Skeletal muscle tissue (tissue), 3 donors: ENCODE measurements at regions not wholly inside any gene's neighbourhood (a gene's known extent, or its start where the extent isn't known, plus 50 kb on each side); places are given as distances from the start of the nearest gene placed in this dataset.

Experiments used
- H3K27ac ChIP-seq: one replicate; pipeline ENCODE4 v1.7.0; 2013; ENCODE audit warnings: mild to moderate bottlenecking, low read depth, low read length, inconsistent platforms
- H3K27me3 ChIP-seq, 3 donors: one replicate each; pipeline ENCODE4 v1.7.0; 2013; ENCODE audit warnings: low read length in 3 of 3; ENCODE audit not compliant: control insufficient read depth in 3 of 3, insufficient read depth in 3 of 3
- H3K36me3 ChIP-seq, 3 donors: one replicate each; pipeline ENCODE4 v1.7.0; 2013; ENCODE audit warnings: low read length in 3 of 3; ENCODE audit not compliant: control insufficient read depth in 3 of 3, insufficient read depth in 3 of 3
- H3K4me1 ChIP-seq, 3 donors: one replicate each; pipeline ENCODE4 v1.7.0; 2013; ENCODE audit warnings: low read length in 3 of 3, mild to moderate bottlenecking in 3 of 3; ENCODE audit not compliant: control insufficient read depth in 3 of 3, insufficient read depth in 3 of 3
- H3K4me3 ChIP-seq, 3 donors: one replicate each; pipeline ENCODE4 v1.7.0; 2013; ENCODE audit warnings: low read length in 3 of 3
- H3K9ac ChIP-seq, 3 donors: one replicate each; pipeline ENCODE4 v1.7.0; 2013; ENCODE audit warnings: low read length in 3 of 3, mild to moderate bottlenecking in 3 of 3, moderate library complexity in 2 of 3, low read depth in 1 of 3
- H3K9me3 ChIP-seq, 3 donors: one replicate each; pipeline ENCODE4 v1.7.0; 2013; ENCODE audit warnings: low read length in 3 of 3; ENCODE audit not compliant: control insufficient read depth in 3 of 3
- donor health status: Osteomylitis.

- H3K4me1 ChIP-seq: peaks cover 0 to 5% (median under 1%) of the 10 kb centered on the region in 3 donors
- H3K27me3 ChIP-seq: no peaks in the 10 kb centered on the region
- no peaks in the 10 kb centered on the region for H3K9me3 ChIP-seq
- H3K36me3 ChIP-seq: no peaks in the 10 kb centered on the region
- H3K9ac ChIP-seq: no peak overlapping the region
- H3K4me3 ChIP-seq: no peak overlapping the region
- H3K27ac ChIP-seq: no peak overlapping the region
Observed at GRCh38 chr2:226609366-226609765, 190.3 kb downstream of the IRS1 start.

GRCh38 chr2:226608451-226608850, 191.2 kb downstream of the IRS1 start:
- Histone ChIP-seq H3K27me3 (no peaks in the 10 kb centered on the region), H3K4me1 (peaks cover 5 to 12% (median 7%) of the 10 kb centered on the region in 3 donors), H3K4me3 (no peak overlapping the region), H3K27ac (no peak overlapping the region), H3K9ac (no peak overlapping the region), H3K9me3 (no peaks in the 10 kb centered on the region), H3K36me3 (no peaks in the 10 kb centered on the region)

- no peaks in the 10 kb centered on the region for H3K27me3 ChIP-seq
- H3K9me3 ChIP-seq: no peaks in the 10 kb centered on the region
- peaks cover 6 to 16% (median 12%) of the 10 kb centered on the region in 3 donors for H3K4me1 ChIP-seq
- no peaks in the 10 kb centered on the region for H3K36me3 ChIP-seq
- H3K4me3 ChIP-seq: no peak overlapping the region
- no peak overlapping the region for H3K9ac ChIP-seq
- H3K27ac ChIP-seq: no peak overlapping the region
Observed at GRCh38 chr2:226607379-226607778, 192.2 kb downstream of the IRS1 start.

- no peaks in the 10 kb centered on the region for H3K27me3 ChIP-seq
- no peaks in the 10 kb centered on the region for H3K36me3 ChIP-seq
- no peaks in the 10 kb centered on the region for H3K9me3 ChIP-seq
- H3K4me1 ChIP-seq: peaks cover 8 to 19% (median 17%) of the 10 kb centered on the region in 3 donors
- H3K27ac ChIP-seq: no peak overlapping the region
- no peak overlapping the region for H3K4me3 ChIP-seq
- H3K9ac ChIP-seq: no peak overlapping the region
Observed at GRCh38 chr2:226605642-226606041, 194.0 kb downstream of the IRS1 start.

GRCh38 chr2:226603606-226604005, 196.0 kb downstream of the IRS1 start:
- H3K27ac ChIP-seq: peak overlapping the region; percentile 81
- peaks cover 8 to 19% (median 17%) of the 10 kb centered on the region in 3 donors for H3K4me1 ChIP-seq
- H3K27me3 ChIP-seq: no peaks in the 10 kb centered on the region
- peak overlapping the region in 1 of 3 donors; percentile 60 for H3K9ac ChIP-seq
- H3K36me3 ChIP-seq: no peaks in the 10 kb centered on the region
- no peak overlapping the region for H3K4me3 ChIP-seq
- no peaks in the 10 kb centered on the region for H3K9me3 ChIP-seq

GRCh38 chr2:226601881-226602662, 197.5 kb downstream of the IRS1 start:
- Histone ChIP-seq H3K27me3 (no peaks in the 10 kb centered on the region), H3K4me1 (peaks cover 8 to 19% (median 17%) of the 10 kb centered on the region in 3 donors), H3K9me3 (no peaks in the 10 kb centered on the region), H3K9ac (no peak overlapping the region), H3K36me3 (no peaks in the 10 kb centered on the region), H3K27ac (peak overlapping the region; percentile 81), H3K4me3 (no peak overlapping the region)

- Histone ChIP-seq H3K9ac (no peak overlapping the region), H3K4me3 (no peak overlapping the region), H3K27me3 (no peaks in the 10 kb centered on the region), H3K36me3 (no peaks in the 10 kb centered on the region), H3K9me3 (no peaks in the 10 kb centered on the region), H3K27ac (no peak overlapping the region), H3K4me1 (peaks cover 8 to 19% (median 17%) of the 10 kb centered on the region in 3 donors)
Observed at GRCh38 chr2:226600802-226601201, 198.8 kb downstream of the IRS1 start.

GRCh38 chr2:226600184-226600583, 199.4 kb downstream of the IRS1 start:
- Histone ChIP-seq H3K9me3 (no peaks in the 10 kb centered on the region), H3K4me3 (no peak overlapping the region), H3K27me3 (no peaks in the 10 kb centered on the region), H3K9ac (no peak overlapping the region), H3K4me1 (peaks cover 8 to 19% (median 17%) of the 10 kb centered on the region in 3 donors), H3K36me3 (no peaks in the 10 kb centered on the region), H3K27ac (no peak overlapping the region)

GRCh38 chr2:226589043-226589442, 210.6 kb downstream of the IRS1 start:
- H3K9me3 ChIP-seq: no peaks in the 10 kb centered on the region
- H3K27ac ChIP-seq: no peak overlapping the region
- H3K4me1 ChIP-seq: no peaks in the 10 kb centered on the region
- no peaks in the 10 kb centered on the region for H3K36me3 ChIP-seq
- H3K4me3 ChIP-seq: no peak overlapping the region
- H3K9ac ChIP-seq: no peak overlapping the region
- no peaks in the 10 kb centered on the region for H3K27me3 ChIP-seq

- Histone ChIP-seq H3K4me3 (no peak overlapping the region), H3K27me3 (no peaks in the 10 kb centered on the region), H3K27ac (no peak overlapping the region), H3K9me3 (no peaks in the 10 kb centered on the region), H3K4me1 (peaks cover 0 to 4% (median 0%) of the 10 kb centered on the region in 3 donors), H3K9ac (no peak overlapping the region), H3K36me3 (no peaks in the 10 kb centered on the region)
Observed at GRCh38 chr2:226585130-226585561, 214.5 kb downstream of the IRS1 start.
